Keratinocyte (primary cell): ENCODE measurements at regions not wholly inside any gene's neighbourhood (a gene's known extent, or its start where the extent isn't known, plus 50 kb on each side); places are given as distances from the start of the nearest gene placed in this dataset.

Source experiments
- DNase-seq: peaks from one replicate; pipeline ENCODE4 v3.0.0-alpha.2; 2011; ENCODE audit warnings: low read depth, missing footprints, low spot score
- FAIRE-seq: peaks from 2 replicates; lab custom pipeline; 2011; peaks lifted over from hg19 to GRCh38; lab: Jason Lieb, UNC
- H2AFZ ChIP-seq: 2 replicates; pipeline ENCODE4 v1.6.0; 2012; ENCODE audit warnings: low read length, control low read depth, inconsistent platforms; ENCODE audit not compliant: control insufficient read depth
- H3K27ac ChIP-seq: 2 replicates; pipeline ENCODE4 v1.5.1; 2011; ENCODE audit warnings: low read length; ENCODE audit not compliant: control insufficient read depth, insufficient read depth
- H3K27me3 ChIP-seq: 3 replicates; pipeline ENCODE4 v1.6.0; 2011; ENCODE audit warnings: low read length; ENCODE audit not compliant: control insufficient read depth, insufficient read depth; ENCODE audit errors: extremely low read depth
- H3K36me3 ChIP-seq, 2 experiments: 2 replicates in 1 of 2; 3 replicates in 1 of 2; pipeline ENCODE4 v1.5.1; 2011; ENCODE audit warnings: low read length in 2 of 2, mild to moderate bottlenecking in 1 of 2; ENCODE audit not compliant: control insufficient read depth in 2 of 2, insufficient read depth in 2 of 2; ENCODE audit errors: extremely low read depth in 1 of 2
- H3K4me1 ChIP-seq: 3 replicates; pipeline ENCODE4 v1.5.1; 2011; ENCODE audit warnings: low read length; ENCODE audit not compliant: control insufficient read depth, insufficient read depth; ENCODE audit errors: extremely low read depth
- H3K4me2 ChIP-seq: 3 replicates; pipeline ENCODE4 v1.6.0; 2011; ENCODE audit warnings: low read depth, low read length; ENCODE audit not compliant: control insufficient read depth, insufficient read depth; ENCODE audit errors: extremely low read depth
- H3K4me3 ChIP-seq, 3 experiments: fragments of 200-600 bp in 1 of 3; sonication (generic) in 1 of 3; 2 replicates in 2 of 3; 3 replicates in 1 of 3; pipeline ENCODE4 v1.5.1; 2011 to 2016; ENCODE audit warnings: low read length in 3 of 3, mild to moderate bottlenecking in 3 of 3, control low read depth in 2 of 3, inconsistent platforms in 1 of 3, low read depth in 1 of 3, mixed read lengths in 1 of 3, mixed run types in 1 of 3, moderate library complexity in 1 of 3; ENCODE audit not compliant: control insufficient read depth in 2 of 3, insufficient read depth in 2 of 3; ENCODE audit errors: extremely low read depth in 1 of 3
- H3K79me2 ChIP-seq: 2 replicates; pipeline ENCODE4 v1.6.0; 2012; ENCODE audit warnings: low read length; ENCODE audit not compliant: control insufficient read depth, insufficient read depth
- H3K9ac ChIP-seq: 3 replicates; pipeline ENCODE4 v1.6.0; 2011; ENCODE audit warnings: low read length; ENCODE audit not compliant: control insufficient read depth, insufficient read depth; ENCODE audit errors: extremely low read depth
- H3K9me1 ChIP-seq: 3 replicates; pipeline ENCODE4 v1.6.0; 2011; ENCODE audit warnings: low read length; ENCODE audit not compliant: control insufficient read depth, insufficient read depth; ENCODE audit errors: extremely low read depth
- H3K9me3 ChIP-seq: 2 replicates; pipeline ENCODE4 v1.5.1; 2012; ENCODE audit warnings: low read depth, low read length; ENCODE audit not compliant: control insufficient read depth
- H4K20me1 ChIP-seq: 3 replicates; pipeline ENCODE4 v1.6.0; 2011; ENCODE audit warnings: low read length; ENCODE audit not compliant: control insufficient read depth, insufficient read depth; ENCODE audit errors: extremely low read depth
- EZH2 ChIP-seq: IDR thresholded peaks from one replicate; pipeline ENCODE4 v1.6.1; 2012; ENCODE audit warnings: inconsistent platforms, mild to moderate bottlenecking, low read length, moderate library complexity
- dilution Hi-C: fragments of 300-500 bp; cut with MboI; formaldehyde crosslinking; loops from one replicate; pipeline ENCODE4 v1.7.0; 2020; ENCODE audit warnings: low sequenced_read_pairs; ENCODE audit not compliant: extremely low pct_ligation_motif_present
- TF ChIP-seq, protein P1 (sequence below), 3 experiments: IDR thresholded peaks in 1 of 3; conservative IDR thresholded peaks in 1 of 3; optimal IDR thresholded peaks in 1 of 3; 2 replicates in 2 of 3; 3 replicates in 1 of 3; pipeline versions ENCODE3 to v1.5.1; 2011; ENCODE audit warnings: low read length in 3 of 3, mild to moderate bottlenecking in 3 of 3, moderate library complexity in 2 of 3, control low read depth in 1 of 3, inconsistent platforms in 1 of 3; ENCODE audit not compliant: insufficient read depth in 2 of 3; ENCODE audit errors: extremely low read depth in 1 of 3

DNA sequence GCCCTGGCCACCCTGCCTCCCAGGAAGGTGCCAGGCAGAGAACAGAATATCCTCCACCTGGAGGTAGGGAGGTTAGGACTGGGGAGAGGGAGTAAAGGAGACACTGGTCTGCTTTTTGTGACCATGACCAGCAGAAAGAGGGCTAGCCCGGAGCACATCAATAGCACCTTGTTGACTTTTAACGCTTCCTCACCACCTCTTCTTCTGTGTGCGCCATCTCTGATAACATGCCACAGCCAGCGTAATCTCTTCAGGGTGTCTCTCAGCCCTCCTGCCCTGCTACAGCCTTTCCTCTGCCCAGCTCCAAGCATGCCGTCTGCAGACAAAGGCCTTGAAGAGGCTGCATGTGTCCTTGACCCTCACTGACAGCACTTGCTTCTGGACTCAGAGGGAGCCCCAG, 50.9 kb upstream of the GJA5 start:
- H3K27ac ChIP-seq: no peak overlapping the region
- no peak overlapping the region for H3K4me3 ChIP-seq
- H3K36me3 ChIP-seq: no peaks in the 10 kb centered on the region
- no peaks in the 10 kb centered on the region for H3K9me1 ChIP-seq
- dilution Hi-C loops: no loop called here
- DNase-seq: no peak
- no peaks in the 10 kb centered on the region for H3K79me2 ChIP-seq
- no peaks in the 10 kb centered on the region for H3K4me1 ChIP-seq
- no peak overlapping the region for H3K4me2 ChIP-seq
- no peaks in the 10 kb centered on the region for H3K27me3 ChIP-seq
- H3K9me3 ChIP-seq: no peaks in the 10 kb centered on the region
- no peak overlapping the region for H3K9ac ChIP-seq
- no peak for FAIRE-seq
- H2AFZ ChIP-seq: no peak overlapping the region
- no peaks in the 10 kb centered on the region for H4K20me1 ChIP-seq
- TF ChIP-seq, protein P1, sequence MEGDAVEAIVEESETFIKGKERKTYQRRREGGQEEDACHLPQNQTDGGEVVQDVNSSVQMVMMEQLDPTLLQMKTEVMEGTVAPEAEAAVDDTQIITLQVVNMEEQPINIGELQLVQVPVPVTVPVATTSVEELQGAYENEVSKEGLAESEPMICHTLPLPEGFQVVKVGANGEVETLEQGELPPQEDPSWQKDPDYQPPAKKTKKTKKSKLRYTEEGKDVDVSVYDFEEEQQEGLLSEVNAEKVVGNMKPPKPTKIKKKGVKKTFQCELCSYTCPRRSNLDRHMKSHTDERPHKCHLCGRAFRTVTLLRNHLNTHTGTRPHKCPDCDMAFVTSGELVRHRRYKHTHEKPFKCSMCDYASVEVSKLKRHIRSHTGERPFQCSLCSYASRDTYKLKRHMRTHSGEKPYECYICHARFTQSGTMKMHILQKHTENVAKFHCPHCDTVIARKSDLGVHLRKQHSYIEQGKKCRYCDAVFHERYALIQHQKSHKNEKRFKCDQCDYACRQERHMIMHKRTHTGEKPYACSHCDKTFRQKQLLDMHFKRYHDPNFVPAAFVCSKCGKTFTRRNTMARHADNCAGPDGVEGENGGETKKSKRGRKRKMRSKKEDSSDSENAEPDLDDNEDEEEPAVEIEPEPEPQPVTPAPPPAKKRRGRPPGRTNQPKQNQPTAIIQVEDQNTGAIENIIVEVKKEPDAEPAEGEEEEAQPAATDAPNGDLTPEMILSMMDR (optimal IDR thresholded peaks at IDR 0.05 in 1 of 3, IDR thresholded peaks at IDR 0.05 in 1 of 3, conservative IDR thresholded peaks at IDR 0.05 in 1 of 3; ENCODE audit: extremely low read depth in 1 of 3, insufficient read depth in 2 of 3, low read length in 3 of 3): no peak
- TF ChIP-seq EZH2: no peak

DNA sequence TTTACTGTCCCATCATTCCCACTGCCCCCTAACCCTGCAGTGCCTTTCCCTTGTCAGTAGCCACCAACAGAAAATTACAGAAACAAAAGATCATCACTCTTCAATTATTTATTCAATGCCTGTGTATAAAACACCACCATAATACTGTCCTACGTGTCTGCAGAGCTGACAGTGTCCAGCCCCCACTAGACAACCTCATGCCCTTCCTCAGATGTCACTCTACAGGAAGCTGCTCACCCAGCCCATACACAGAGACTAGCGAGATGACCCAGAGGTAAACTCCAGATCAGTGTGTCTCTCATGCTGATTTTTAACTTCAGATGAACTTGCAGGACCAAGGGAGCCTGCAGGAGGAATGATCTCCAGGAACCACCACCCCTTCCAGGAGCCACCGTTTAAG, 51.3 kb upstream of the GJA5 start:
- DNase-seq (no peak), FAIRE-seq (no peak)
- TF ChIP-seq, protein P1 (optimal IDR thresholded peaks at IDR 0.05 in 1 of 3, IDR thresholded peaks at IDR 0.05 in 1 of 3, conservative IDR thresholded peaks at IDR 0.05 in 1 of 3; ENCODE audit: extremely low read depth in 1 of 3, insufficient read depth in 2 of 3, low read length in 3 of 3): no peak
- no peak for TF ChIP-seq EZH2
- no peak overlapping the region for H3K4me2 ChIP-seq
- no peak overlapping the region for H3K9ac ChIP-seq
- H3K4me3 ChIP-seq: no peak overlapping the region
- no peaks in the 10 kb centered on the region for H3K79me2 ChIP-seq
- no peak overlapping the region for H2AFZ ChIP-seq
- H3K27ac ChIP-seq: no peak overlapping the region
- no peaks in the 10 kb centered on the region for H3K9me3 ChIP-seq
- H3K9me1 ChIP-seq: no peaks in the 10 kb centered on the region
- dilution Hi-C loops: no loop called here
- no peaks in the 10 kb centered on the region for H3K27me3 ChIP-seq
- no peaks in the 10 kb centered on the region for H4K20me1 ChIP-seq
- no peaks in the 10 kb centered on the region for H3K36me3 ChIP-seq
- H3K4me1 ChIP-seq: no peaks in the 10 kb centered on the region
